ENCODE measurements at regions not wholly inside any gene's neighbourhood (a gene's known extent, or its start where the extent isn't known, plus 50 kb on each side); places are given as distances from the start of the nearest gene placed in this dataset.
"Not testable (repeated sequence)": the region's sequence is repeated elsewhere in the genome, so short reads cannot be mapped to it uniquely, and the experiment has no call there.

GRCh38 chr2:21194147-21194546 is 70.4 kb downstream of the TDRD15 start:
- DNase-seq (ENCODE audit: extremely low read depth in 1 of 11, low read depth in 9 of 11, low spot score in 4 of 11), result no peak

GRCh38 chr2:21194858-21195271 is 71.1 kb downstream of the TDRD15 start:
- DNase-seq (ENCODE audit: extremely low read depth in 1 of 11, low read depth in 9 of 11, low spot score in 4 of 11), result no peak

GRCh38 chr2:21195326-21195725 is 71.6 kb downstream of the TDRD15 start:
- DNase-seq (ENCODE audit: extremely low read depth in 1 of 11, low read depth in 9 of 11, low spot score in 4 of 11), result no peak

- no peak for DNase-seq (ENCODE audit: extremely low read depth in 1 of 11, low read depth in 9 of 11, low spot score in 4 of 11)
These were observed 74.9 kb downstream of the TDRD15 start for GRCh38 chr2:21198637-21199036.

- no peak for DNase-seq (ENCODE audit: extremely low read depth in 1 of 11, low read depth in 9 of 11, low spot score in 4 of 11)
These were observed 80.2 kb downstream of the TDRD15 start for GRCh38 chr2:21203976-21204375.

- not testable (repeated sequence) for DNase-seq (ENCODE audit: extremely low read depth in 1 of 11, low read depth in 9 of 11, low spot score in 4 of 11)
These were observed 90.3 kb downstream of the TDRD15 start for GRCh38 chr2:21214085-21214484.

GRCh38 chr2:21217442-21217841 is 93.7 kb downstream of the TDRD15 start:
- no peak for DNase-seq (ENCODE audit: extremely low read depth in 1 of 11, low read depth in 9 of 11, low spot score in 4 of 11)

GRCh38 chr2:21220930-21221329 is 97.2 kb downstream of the TDRD15 start:
- no peak for DNase-seq (ENCODE audit: extremely low read depth in 1 of 11, low read depth in 9 of 11, low spot score in 4 of 11)

- no peak for DNase-seq (ENCODE audit: extremely low read depth in 1 of 11, low read depth in 9 of 11, low spot score in 4 of 11)
These were observed 99.8 kb downstream of the TDRD15 start for GRCh38 chr2:21223618-21224017.

GRCh38 chr2:21228041-21228895 is 104.5 kb downstream of the TDRD15 start:
- no peak for DNase-seq (ENCODE audit: extremely low read depth in 1 of 11, low read depth in 9 of 11, low spot score in 4 of 11)

GRCh38 chr2:21229302-21229701 is 105.5 kb downstream of the TDRD15 start:
- no peak for DNase-seq (ENCODE audit: extremely low read depth in 1 of 11, low read depth in 9 of 11, low spot score in 4 of 11)

GRCh38 chr2:21230140-21230539 is 106.4 kb downstream of the TDRD15 start:
- DNase-seq (ENCODE audit: extremely low read depth in 1 of 11, low read depth in 9 of 11, low spot score in 4 of 11), result no peak

GRCh38 chr2:21231985-21232384 is 108.2 kb downstream of the TDRD15 start:
- DNase-seq (ENCODE audit: extremely low read depth in 1 of 11, low read depth in 9 of 11, low spot score in 4 of 11), result no peak

- no peak for DNase-seq (ENCODE audit: extremely low read depth in 1 of 11, low read depth in 9 of 11, low spot score in 4 of 11)
These were observed 109.4 kb downstream of the TDRD15 start for GRCh38 chr2:21233194-21233593.

- DNase-seq (ENCODE audit: extremely low read depth in 1 of 11, low read depth in 9 of 11, low spot score in 4 of 11), result no peak
These were observed 110.2 kb downstream of the TDRD15 start for GRCh38 chr2:21234001-21234400.

GRCh38 chr2:21234464-21235120 is 110.8 kb downstream of the TDRD15 start:
- no peak for DNase-seq (ENCODE audit: extremely low read depth in 1 of 11, low read depth in 9 of 11, low spot score in 4 of 11)

GRCh38 chr2:21239749-21240148 is 116.0 kb downstream of the TDRD15 start:
- DNase-seq (ENCODE audit: extremely low read depth in 1 of 11, low read depth in 9 of 11, low spot score in 4 of 11), result not testable (repeated sequence)

GRCh38 chr2:21244161-21244560 is 120.4 kb downstream of the TDRD15 start:
- DNase-seq (ENCODE audit: extremely low read depth in 1 of 11, low read depth in 9 of 11, low spot score in 4 of 11), result no peak

- DNase-seq (ENCODE audit: extremely low read depth in 1 of 11, low read depth in 9 of 11, low spot score in 4 of 11), result no peak
These were observed 121.8 kb downstream of the TDRD15 start for GRCh38 chr2:21245565-21245964.

GRCh38 chr2:21249367-21249766 is 125.6 kb downstream of the TDRD15 start:
- no peak for DNase-seq (ENCODE audit: extremely low read depth in 1 of 11, low read depth in 9 of 11, low spot score in 4 of 11)

- no peak for DNase-seq (ENCODE audit: extremely low read depth in 1 of 11, low read depth in 9 of 11, low spot score in 4 of 11)
These were observed 126.9 kb downstream of the TDRD15 start for GRCh38 chr2:21250673-21251072.
